GM12878 (cell line): ENCODE measurements at regions not wholly inside any gene's neighbourhood (a gene's known extent, or its start where the extent isn't known, plus 50 kb on each side); places are given as distances from the start of the nearest gene placed in this dataset. TPM values are rescaled to one million over a fixed set of nuclear protein-coding genes. Genes with fewer than 3 reads are reported as not detected.

Source experiments
- BACH1 ChIP-seq: fragments of 450-650 bp; IDR thresholded peaks from 2 replicates; pipeline ENCODE4 v1.6.1; 2017; ENCODE audit warnings: mild to moderate bottlenecking, borderline replicate concordance
- CHD1 ChIP-seq: IDR thresholded peaks from 2 replicates; pipeline ENCODE4 v1.6.1; 2012; ENCODE audit warnings: low read depth, low read length, improper control_type of control experiment
- CREM ChIP-seq: IDR thresholded peaks from 2 replicates; pipeline ENCODE4 v1.6.1; 2014; ENCODE audit warnings: antibody characterized with exemption, low read depth
- NBN ChIP-seq: fragments of 450-650 bp; IDR thresholded peaks from 2 replicates; pipeline ENCODE4 v1.6.1; 2016
- NR2F1 ChIP-seq: fragments of 450-650 bp; conservative IDR thresholded peaks from 2 replicates; pipeline ENCODE4 v1.6.1; 2017; ENCODE audit warnings: mild to moderate bottlenecking
- SPI1 ChIP-seq: IDR thresholded peaks from 2 replicates; pipeline ENCODE4 v1.6.1; 2011; ENCODE audit warnings: low read depth, mild to moderate bottlenecking, low read length, moderate library complexity, borderline replicate concordance; ENCODE audit not compliant: insufficient read depth
- ZNF207 ChIP-seq: fragments of 450-650 bp; IDR thresholded peaks from 2 replicates; pipeline ENCODE4 v1.6.1; 2014; ENCODE audit warnings: antibody characterized with exemption, mild to moderate bottlenecking, borderline replicate concordance
- ZZZ3 ChIP-seq: IDR thresholded peaks from 2 replicates; pipeline ENCODE4 v1.6.1; 2011; ENCODE audit warnings: low read depth; ENCODE audit not compliant: control insufficient read depth, insufficient read length
- microRNA counts: library from miRNA; unstranded; fragments of <30 nt; microRNA quantifications from one replicate; lab custom pipeline; 2016
- microRNA-seq: library from miRNA; unstranded; fragments of <30 nt; microRNA quantifications from one replicate; pipeline ENCODE4, GENCODE V29; 2018
- small RNA-seq: library from RNA; depleted of rRNA; stranded (forward); fragments of <200 nt; gene quantifications from one replicate; pipeline ENCODE3, GENCODE V24; 2014
- TF ChIP-seq, protein P1 (sequence below): fragments of 450-650 bp; IDR thresholded peaks from 2 replicates; pipeline ENCODE4 v1.6.1; 2016; ENCODE audit warnings: mild to moderate bottlenecking, moderate library complexity, borderline replicate concordance
- TF ChIP-seq, protein P2 (sequence below): fragments of 450-650 bp; conservative IDR thresholded peaks from 2 replicates; pipeline ENCODE4 v1.6.1; 2017; ENCODE audit warnings: mild to moderate bottlenecking, moderate library complexity

DNA sequence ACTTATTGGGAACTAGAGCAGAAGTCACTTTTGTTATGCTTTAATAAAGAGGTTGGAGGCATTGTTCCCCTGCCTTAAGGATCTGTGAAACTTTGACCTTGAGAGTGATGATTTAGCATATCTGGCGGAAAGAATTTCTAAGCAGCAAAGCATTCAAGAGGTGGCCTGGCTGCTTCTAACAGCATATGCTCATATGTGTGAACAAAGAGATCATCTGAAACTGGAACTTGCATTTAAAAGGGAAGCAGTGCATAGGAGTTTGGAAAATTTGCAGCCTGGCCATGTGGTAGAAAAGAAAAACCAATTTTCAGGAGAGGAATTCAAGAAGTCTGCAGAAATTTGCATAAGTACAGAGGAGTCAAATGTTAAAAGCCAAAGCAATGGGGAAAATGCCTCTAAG lies 56.4 kb upstream of the GOLIM4 start (continued):
- TF ChIP-seq, protein P1, sequence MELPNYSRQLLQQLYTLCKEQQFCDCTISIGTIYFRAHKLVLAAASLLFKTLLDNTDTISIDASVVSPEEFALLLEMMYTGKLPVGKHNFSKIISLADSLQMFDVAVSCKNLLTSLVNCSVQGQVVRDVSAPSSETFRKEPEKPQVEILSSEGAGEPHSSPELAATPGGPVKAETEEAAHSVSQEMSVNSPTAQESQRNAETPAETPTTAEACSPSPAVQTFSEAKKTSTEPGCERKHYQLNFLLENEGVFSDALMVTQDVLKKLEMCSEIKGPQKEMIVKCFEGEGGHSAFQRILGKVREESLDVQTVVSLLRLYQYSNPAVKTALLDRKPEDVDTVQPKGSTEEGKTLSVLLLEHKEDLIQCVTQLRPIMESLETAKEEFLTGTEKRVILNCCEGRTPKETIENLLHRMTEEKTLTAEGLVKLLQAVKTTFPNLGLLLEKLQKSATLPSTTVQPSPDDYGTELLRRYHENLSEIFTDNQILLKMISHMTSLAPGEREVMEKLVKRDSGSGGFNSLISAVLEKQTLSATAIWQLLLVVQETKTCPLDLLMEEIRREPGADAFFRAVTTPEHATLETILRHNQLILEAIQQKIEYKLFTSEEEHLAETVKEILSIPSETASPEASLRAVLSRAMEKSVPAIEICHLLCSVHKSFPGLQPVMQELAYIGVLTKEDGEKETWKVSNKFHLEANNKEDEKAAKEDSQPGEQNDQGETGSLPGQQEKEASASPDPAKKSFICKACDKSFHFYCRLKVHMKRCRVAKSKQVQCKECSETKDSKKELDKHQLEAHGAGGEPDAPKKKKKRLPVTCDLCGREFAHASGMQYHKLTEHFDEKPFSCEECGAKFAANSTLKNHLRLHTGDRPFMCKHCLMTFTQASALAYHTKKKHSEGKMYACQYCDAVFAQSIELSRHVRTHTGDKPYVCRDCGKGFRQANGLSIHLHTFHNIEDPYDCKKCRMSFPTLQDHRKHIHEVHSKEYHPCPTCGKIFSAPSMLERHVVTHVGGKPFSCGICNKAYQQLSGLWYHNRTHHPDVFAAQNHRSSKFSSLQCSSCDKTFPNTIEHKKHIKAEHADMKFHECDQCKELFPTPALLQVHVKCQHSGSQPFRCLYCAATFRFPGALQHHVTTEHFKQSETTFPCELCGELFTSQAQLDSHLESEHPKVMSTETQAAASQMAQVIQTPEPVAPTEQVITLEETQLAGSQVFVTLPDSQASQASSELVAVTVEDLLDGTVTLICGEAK: no peak
- TF ChIP-seq ZZZ3 (no peak), NR2F1 (no peak), CHD1 (no peak), ZNF207 (no peak), SPI1 (no peak), CREM (no peak), NBN (no peak), BACH1 (no peak)
- TF ChIP-seq, protein P2, sequence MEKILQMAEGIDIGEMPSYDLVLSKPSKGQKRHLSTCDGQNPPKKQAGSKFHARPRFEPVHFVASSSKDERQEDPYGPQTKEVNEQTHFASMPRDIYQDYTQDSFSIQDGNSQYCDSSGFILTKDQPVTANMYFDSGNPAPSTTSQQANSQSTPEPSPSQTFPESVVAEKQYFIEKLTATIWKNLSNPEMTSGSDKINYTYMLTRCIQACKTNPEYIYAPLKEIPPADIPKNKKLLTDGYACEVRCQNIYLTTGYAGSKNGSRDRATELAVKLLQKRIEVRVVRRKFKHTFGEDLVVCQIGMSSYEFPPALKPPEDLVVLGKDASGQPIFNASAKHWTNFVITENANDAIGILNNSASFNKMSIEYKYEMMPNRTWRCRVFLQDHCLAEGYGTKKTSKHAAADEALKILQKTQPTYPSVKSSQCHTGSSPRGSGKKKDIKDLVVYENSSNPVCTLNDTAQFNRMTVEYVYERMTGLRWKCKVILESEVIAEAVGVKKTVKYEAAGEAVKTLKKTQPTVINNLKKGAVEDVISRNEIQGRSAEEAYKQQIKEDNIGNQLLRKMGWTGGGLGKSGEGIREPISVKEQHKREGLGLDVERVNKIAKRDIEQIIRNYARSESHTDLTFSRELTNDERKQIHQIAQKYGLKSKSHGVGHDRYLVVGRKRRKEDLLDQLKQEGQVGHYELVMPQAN: no peak

MicroRNAs in the stretch of these regions (microRNA counts, 767-probe panel; counts per million panel counts)
- 1,438 counts per million, percentile 53 among the panel's probes with 10 or more counts for microRNA hsa-miR-551b-3p (lab: Ali Mortazavi, UCI)

Small RNA genes lying in the stretch of these regions (microRNA-seq; reads per million reads assigned to microRNA genes)
- gene MIR551B: 790 reads per million, percentile 88 among the genes with 10 or more reads in this experiment

Small RNA genes lying in the stretch of these regions (small RNA-seq; reads per million reads assigned to genes)
- gene MIR551B (18.6 reads per million, percentile 97 among the genes with 10 or more reads in this experiment), gene RNU2-20P (not detected)
